H9 (cell line): ENCODE measurements at regions not wholly inside any gene's neighbourhood (a gene's known extent, or its start where the extent isn't known, plus 50 kb on each side); places are given as distances from the start of the nearest gene placed in this dataset.

ENCODE experiments used
- DNase-seq: peaks from one replicate; pipeline ENCODE4 v3.0.0-alpha.2; 2017
- H2AFZ ChIP-seq: one replicate; pipeline ENCODE4 v1.6.1; 2013; ENCODE audit warnings: mild to moderate bottlenecking, low read length, control low read depth, moderate library complexity
- H2AK5ac ChIP-seq: 2 replicates; pipeline ENCODE4 v1.6.1; 2013; ENCODE audit warnings: low read length, control low read depth, mixed read lengths; ENCODE audit not compliant: insufficient read length
- H2BK120ac ChIP-seq: one replicate; pipeline ENCODE4 v1.6.1; 2013; ENCODE audit warnings: low read depth, mild to moderate bottlenecking, low read length, control low read depth, inconsistent platforms; ENCODE audit not compliant: poor library complexity, severe bottlenecking
- H2BK12ac ChIP-seq: 2 replicates; pipeline ENCODE4 v1.6.1; 2013; ENCODE audit warnings: low read length, control low read depth, mixed read lengths, low read depth; ENCODE audit not compliant: insufficient read length
- H2BK15ac ChIP-seq: 2 replicates; pipeline ENCODE4 v1.6.1; 2013; ENCODE audit warnings: low read depth, low read length, control low read depth
- H2BK20ac ChIP-seq: one replicate; pipeline ENCODE4 v1.6.1; 2013; ENCODE audit warnings: low read depth, mild to moderate bottlenecking, low read length, control low read depth, inconsistent platforms; ENCODE audit not compliant: poor library complexity, severe bottlenecking
- H2BK5ac ChIP-seq: 2 replicates; pipeline ENCODE4 v1.6.1; 2013; ENCODE audit warnings: low read length, control low read depth, mixed read lengths; ENCODE audit not compliant: insufficient read length
- H3K14ac ChIP-seq: 2 replicates; pipeline ENCODE4 v1.6.1; 2013; ENCODE audit warnings: low read length, control low read depth; ENCODE audit not compliant: insufficient read depth
- H3K18ac ChIP-seq: 2 replicates; pipeline ENCODE4 v1.6.1; 2013; ENCODE audit warnings: low read depth, mild to moderate bottlenecking, mixed read lengths, low read length, control low read depth; ENCODE audit not compliant: insufficient read length
- H3K23ac ChIP-seq: 2 replicates; pipeline ENCODE4 v1.6.1; 2013; ENCODE audit warnings: low read length, control low read depth, mixed read lengths, low read depth; ENCODE audit not compliant: insufficient read length
- H3K23me2 ChIP-seq: 2 replicates; pipeline ENCODE4 v1.6.1; 2013; ENCODE audit warnings: low read depth, mild to moderate bottlenecking, mixed read lengths, low read length, control low read depth; ENCODE audit not compliant: insufficient read length, poor library complexity, severe bottlenecking
- H3K27ac ChIP-seq: 2 replicates; pipeline ENCODE4 v1.5.1; 2013; ENCODE audit warnings: low read length, control low read depth, mixed read lengths, low read depth; ENCODE audit not compliant: insufficient read length
- H3K27me3 ChIP-seq: 2 replicates; pipeline ENCODE4 v1.6.1; 2013; ENCODE audit warnings: low read length, control low read depth, inconsistent platforms; ENCODE audit not compliant: insufficient read depth
- H3K4ac ChIP-seq: 2 replicates; pipeline ENCODE4 v1.6.1; 2013; ENCODE audit warnings: low read depth, mild to moderate bottlenecking, control low read depth, inconsistent platforms, low read length, moderate library complexity
- H3K4me1 ChIP-seq: 2 replicates; pipeline ENCODE4 v1.6.1; 2013; ENCODE audit warnings: low read length, control low read depth, inconsistent platforms; ENCODE audit not compliant: insufficient read depth
- H3K4me2 ChIP-seq: 2 replicates; pipeline ENCODE4 v1.6.1; 2013; ENCODE audit warnings: low read length, control low read depth, mixed read lengths; ENCODE audit not compliant: insufficient read length, insufficient read depth
- H3K56ac ChIP-seq: 2 replicates; pipeline ENCODE4 v1.6.1; 2013; ENCODE audit warnings: low read depth, mild to moderate bottlenecking, mixed read lengths, low read length, control low read depth; ENCODE audit not compliant: insufficient read length
- H3K79me1 ChIP-seq: 2 replicates; pipeline ENCODE4 v1.6.1; 2013; ENCODE audit warnings: low read depth, mild to moderate bottlenecking, moderate library complexity, low read length, control low read depth, inconsistent platforms; ENCODE audit not compliant: insufficient read depth, poor library complexity, severe bottlenecking
- H3K79me2 ChIP-seq: 2 replicates; pipeline ENCODE4 v1.6.1; 2013; ENCODE audit warnings: low read length, control low read depth, inconsistent platforms; ENCODE audit not compliant: insufficient read depth
- H3K9ac ChIP-seq: 2 replicates; pipeline ENCODE4 v1.6.1; 2013; ENCODE audit warnings: low read length, control low read depth, mixed read lengths; ENCODE audit not compliant: insufficient read length; ENCODE audit errors: extremely low read depth
- H3K9me3 ChIP-seq: one replicate; pipeline ENCODE4 v1.6.1; 2013; ENCODE audit warnings: low read depth, low read length, inconsistent platforms; ENCODE audit not compliant: control insufficient read depth
- H3T11ph ChIP-seq: one replicate; pipeline ENCODE4 v1.6.1; 2013; ENCODE audit warnings: mild to moderate bottlenecking, low read length, control low read depth, inconsistent platforms
- H4K20me1 ChIP-seq: one replicate; pipeline ENCODE4 v1.6.1; 2013; ENCODE audit not compliant: control insufficient read depth, insufficient read length, insufficient read depth
- H4K5ac ChIP-seq: 2 replicates; pipeline ENCODE4 v1.6.1; 2013; ENCODE audit warnings: low read depth, mild to moderate bottlenecking, mixed read lengths, low read length, control low read depth; ENCODE audit not compliant: insufficient read length
- H4K8ac ChIP-seq: replicated peaks from 2 replicates; pipeline ENCODE4 v1.6.1; 2013; ENCODE audit warnings: low read length, control low read depth, mixed read lengths, low read depth; ENCODE audit not compliant: insufficient read length
- H4K91ac ChIP-seq: 2 replicates; pipeline ENCODE4 v1.6.1; 2013; ENCODE audit warnings: low read depth, mild to moderate bottlenecking, moderate library complexity, mixed read lengths, low read length, control low read depth; ENCODE audit not compliant: insufficient read length
- H3K27ac Mint-ChIP-seq, 3 experiments: 2 replicates in 2 of 3; 3 replicates in 1 of 3; pipeline ENCODE4 v1.8.0; 2020 to 2021; ENCODE audit warnings: mixed read lengths in 3 of 3, mild to moderate bottlenecking in 1 of 3, moderate library complexity in 1 of 3
- H3K27me3 Mint-ChIP-seq: 2 replicates; pipeline ENCODE4 v1.8.0; 2021; ENCODE audit warnings: low read depth, mild to moderate bottlenecking, moderate library complexity, mixed read lengths
- H3K36me3 Mint-ChIP-seq, 3 experiments: 2 replicates in 2 of 3; 3 replicates in 1 of 3; pipeline ENCODE4 v1.8.0; 2020 to 2021; ENCODE audit warnings: low read depth in 3 of 3, mixed read lengths in 3 of 3; ENCODE audit not compliant: insufficient read depth in 1 of 3
- H3K4me1 Mint-ChIP-seq, 2 experiments: 2 replicates each; pipeline ENCODE4 v1.8.0; 2020; ENCODE audit warnings: mixed read lengths in 2 of 2
- H3K4me3 Mint-ChIP-seq, 2 experiments: 2 replicates in 1 of 2; 3 replicates in 1 of 2; pipeline ENCODE4 v1.8.0; 2020 to 2021; ENCODE audit warnings: mild to moderate bottlenecking in 2 of 2, mixed read lengths in 2 of 2, moderate library complexity in 1 of 2
- H3K9me3 Mint-ChIP-seq, 2 experiments: 2 replicates in 1 of 2; 3 replicates in 1 of 2; pipeline ENCODE4 v1.8.0; 2020; ENCODE audit warnings: mild to moderate bottlenecking in 2 of 2, mixed read lengths in 2 of 2, moderate library complexity in 1 of 2
- WGBS: extraction: QIAGEN DNeasy Blood & Tissue Kit; methylation state at CpG from one replicate; pipeline ENCODE4 v1.1.7; 2013; ENCODE audit warnings: missing lambda C conversion rate, low lambda C conversion rate, mixed read lengths; ENCODE audit not compliant: insufficient read length; ENCODE audit errors: extremely low coverage; 5-methylcytosine and 5-hydroxymethylcytosine counted together
- TF ChIP-seq, protein P1 (sequence below): fragments of 200-600 bp; sonication (generic); conservative IDR thresholded peaks from 3 replicates; pipeline ENCODE4 v1.8.0; 2021; ENCODE audit warnings: antibody characterized with exemption, mild to moderate bottlenecking

DNA sequence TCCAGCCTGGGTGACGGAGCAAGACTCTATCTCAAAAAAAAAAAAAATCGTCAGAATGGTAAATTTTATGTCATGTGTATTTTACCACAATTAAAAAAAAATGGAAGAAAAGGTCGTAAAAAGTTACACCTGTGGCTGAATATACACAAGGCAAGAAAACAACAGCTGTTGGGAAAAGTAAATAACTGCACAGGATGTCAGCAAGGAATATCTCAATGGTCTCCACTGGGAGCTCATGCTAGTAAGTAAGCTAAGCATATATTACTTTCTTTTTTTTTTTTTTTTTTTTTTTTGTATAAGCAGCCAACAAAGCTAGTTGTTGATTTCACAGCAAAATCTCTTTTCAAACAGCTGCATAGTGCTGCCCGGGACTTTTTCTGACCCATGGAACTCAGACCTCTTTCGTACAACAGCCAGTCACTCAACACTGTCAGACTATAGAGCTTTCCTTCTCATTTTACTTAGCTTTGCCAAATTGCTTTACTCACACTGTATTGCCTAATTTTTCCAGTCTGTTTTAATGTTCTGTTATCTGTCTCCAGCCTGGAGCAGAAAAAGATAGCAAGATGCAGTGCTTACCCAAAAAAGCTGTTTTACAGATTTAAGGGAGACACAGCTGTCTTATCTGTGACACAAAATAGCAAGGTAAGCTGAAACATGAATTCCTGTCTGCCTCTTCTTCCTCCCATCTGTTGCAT, 175.9 kb downstream of the ENC1 start:
- H2AFZ ChIP-seq, result no peak overlapping the region
- H2BK5ac ChIP-seq, result no peak overlapping the region
- H3K27ac Mint-ChIP-seq, result no peak overlapping the region
- no peaks in the 10 kb centered on the region for H4K20me1 ChIP-seq
- H3K18ac ChIP-seq, result no peak overlapping the region
- H2BK12ac ChIP-seq, result no peak overlapping the region
- H3K23ac ChIP-seq, result no peak overlapping the region
- TF ChIP-seq, protein P1, sequence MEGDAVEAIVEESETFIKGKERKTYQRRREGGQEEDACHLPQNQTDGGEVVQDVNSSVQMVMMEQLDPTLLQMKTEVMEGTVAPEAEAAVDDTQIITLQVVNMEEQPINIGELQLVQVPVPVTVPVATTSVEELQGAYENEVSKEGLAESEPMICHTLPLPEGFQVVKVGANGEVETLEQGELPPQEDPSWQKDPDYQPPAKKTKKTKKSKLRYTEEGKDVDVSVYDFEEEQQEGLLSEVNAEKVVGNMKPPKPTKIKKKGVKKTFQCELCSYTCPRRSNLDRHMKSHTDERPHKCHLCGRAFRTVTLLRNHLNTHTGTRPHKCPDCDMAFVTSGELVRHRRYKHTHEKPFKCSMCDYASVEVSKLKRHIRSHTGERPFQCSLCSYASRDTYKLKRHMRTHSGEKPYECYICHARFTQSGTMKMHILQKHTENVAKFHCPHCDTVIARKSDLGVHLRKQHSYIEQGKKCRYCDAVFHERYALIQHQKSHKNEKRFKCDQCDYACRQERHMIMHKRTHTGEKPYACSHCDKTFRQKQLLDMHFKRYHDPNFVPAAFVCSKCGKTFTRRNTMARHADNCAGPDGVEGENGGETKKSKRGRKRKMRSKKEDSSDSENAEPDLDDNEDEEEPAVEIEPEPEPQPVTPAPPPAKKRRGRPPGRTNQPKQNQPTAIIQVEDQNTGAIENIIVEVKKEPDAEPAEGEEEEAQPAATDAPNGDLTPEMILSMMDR, result no peak
- H3K4me1 ChIP-seq, result no peaks in the 10 kb centered on the region
- no peak overlapping the region for H3K9ac ChIP-seq
- H3K4me3 Mint-ChIP-seq, result no peak overlapping the region
- H3T11ph ChIP-seq, result no peak overlapping the region
- WGBS, result no CpG with 5 or more reads among the region's 5 CpGs
- H3K79me2 ChIP-seq, result no peaks in the 10 kb centered on the region
- H2AK5ac ChIP-seq, result no peak overlapping the region
- H3K27ac ChIP-seq, result no peak overlapping the region
- no peak overlapping the region for H3K56ac ChIP-seq
- H4K5ac ChIP-seq, result no peak overlapping the region
- no peak overlapping the region for H2BK120ac ChIP-seq
- no peaks in the 10 kb centered on the region for H3K79me1 ChIP-seq
- H4K8ac ChIP-seq, result no peak overlapping the region
- H2BK20ac ChIP-seq, result no peak overlapping the region
- no peaks in the 10 kb centered on the region for H3K27me3 ChIP-seq
- no peaks in the 10 kb centered on the region; the same call in 1 of the 2 replicates for H3K27me3 Mint-ChIP-seq
- no peak overlapping the region for H3K4ac ChIP-seq
- no peak overlapping the region for H2BK15ac ChIP-seq
- peaks cover 0 to 3% of the 10 kb centered on the region in 2 experiments; a peak in 1 of 4 replicates for H3K4me1 Mint-ChIP-seq
- H3K23me2 ChIP-seq, result no peaks in the 10 kb centered on the region
- no peak overlapping the region for H3K14ac ChIP-seq
- H4K91ac ChIP-seq, result no peak overlapping the region
- no peak overlapping the region for H3K4me2 ChIP-seq
- H3K9me3 ChIP-seq, result no peaks in the 10 kb centered on the region
- H3K36me3 Mint-ChIP-seq, result no peaks in the 10 kb centered on the region
- no peaks in the 10 kb centered on the region for H3K9me3 Mint-ChIP-seq
- DNase-seq, result no peak
